Gastroesophageal sphincter (tissue), 4 donors: ENCODE measurements at regions not wholly inside any gene's neighbourhood (a gene's known extent, or its start where the extent isn't known, plus 50 kb on each side); places are given as distances from the start of the nearest gene placed in this dataset.
"Not testable (repeated sequence)": the region's sequence is repeated elsewhere in the genome, so short reads cannot be mapped to it uniquely, and the experiment has no call there.

Source experiments
- ATAC-seq: fragments of 150-250 bp; one replicate; pipeline ENCODE4 v1.9.1; 2016; ENCODE audit warnings: mild to moderate bottlenecking, moderate library complexity
- H3K27ac ChIP-seq, 4 donors: fragments of 200-600 bp; sonication (generic) in 3 of 4; 1 replicate in 3 of 4; 2 replicates in 1 of 4; pipeline ENCODE4 v1.5.1; 2016 to 2019
- H3K27me3 ChIP-seq: fragments of 200-600 bp; sonication (generic); one replicate; pipeline ENCODE4 v1.5.1; 2019
- H3K36me3 ChIP-seq, 2 donors: fragments of 200-600 bp; sonication (generic); one replicate each; pipeline ENCODE4 v1.5.1; 2019; ENCODE audit warnings: control low read depth in 1 of 2
- H3K4me1 ChIP-seq, 3 donors: fragments of 200-600 bp; sonication (generic); 1 replicate in 2 of 3; 2 replicates in 1 of 3; pipeline ENCODE4 v1.5.1; 2016 to 2019; ENCODE audit warnings: control low read depth in 2 of 3
- H3K4me3 ChIP-seq, 2 donors: fragments of 200-600 bp; sonication (generic); one replicate each; pipeline ENCODE4 v1.5.1; 2019; ENCODE audit warnings: mild to moderate bottlenecking in 1 of 2, moderate library complexity in 1 of 2
- H3K9me3 ChIP-seq, 3 donors: fragments of 200-600 bp; sonication (generic); one replicate each; pipeline ENCODE4 v1.5.1; 2017 to 2019; ENCODE audit warnings: control low read depth in 2 of 3
- CTCF ChIP-seq, 4 experiments: fragments of 200-600 bp in 2 of 4; fragments of 450-650 bp in 2 of 4; sonication (generic) in 1 of 4; IDR thresholded peaks; one replicate each; pipeline ENCODE4 v1.5.1; 2017 to 2019; ENCODE audit warnings: antibody characterized with exemption in 4 of 4, mild to moderate bottlenecking in 2 of 4, moderate library complexity in 2 of 4
- EP300 ChIP-seq: sonication (generic); formaldehyde crosslinking; IDR thresholded peaks from one replicate; pipeline ENCODE4 v1.6.1; 2017; ENCODE audit warnings: antibody characterized with exemption, mild to moderate bottlenecking
- POLR2A ChIP-seq, 2 donors: fragments of 450-650 bp; IDR thresholded peaks; one replicate each; pipeline ENCODE4 v1.6.1; 2017; ENCODE audit warnings: antibody characterized with exemption in 2 of 2, mild to moderate bottlenecking in 2 of 2, moderate library complexity in 1 of 2
- POLR2AphosphoS5 ChIP-seq: sonication (generic); formaldehyde crosslinking; IDR thresholded peaks from one replicate; pipeline ENCODE4 v1.6.1; 2017; ENCODE audit warnings: antibody characterized with exemption
- WGBS, 2 donors: methylation state at CpG; one replicate each; pipeline ENCODE4 v1.1.5; 2018; ENCODE audit warnings: low coverage in 1 of 2; 5-methylcytosine and 5-hydroxymethylcytosine counted together

- TF ChIP-seq EP300 (no peak), CTCF (IDR thresholded peaks at IDR 0.05) (no peak), POLR2AphosphoS5 (no peak), POLR2A (IDR thresholded peaks at IDR 0.05) (no peak)
Observed at GRCh38 chr14:83291714-83292113, 1758.1 kb upstream of the SEL1L start.

GRCh38 chr14:83294941-83295340 lies 1761.3 kb upstream of the SEL1L start:
- no peak for ATAC-seq
- no peaks in the 10 kb centered on the region for H3K9me3 ChIP-seq
- no peak overlapping the region for H3K27ac ChIP-seq
- H3K4me3 ChIP-seq: no peak overlapping the region
- no peaks in the 10 kb centered on the region for H3K4me1 ChIP-seq
- no peaks in the 10 kb centered on the region for H3K36me3 ChIP-seq
- TF ChIP-seq CTCF (IDR thresholded peaks at IDR 0.05) (no peak), POLR2AphosphoS5 (no peak), POLR2A (IDR thresholded peaks at IDR 0.05) (no peak), EP300 (no peak)
- H3K27me3 ChIP-seq: no peaks in the 10 kb centered on the region
- WGBS, 2 donors: 13 to 50% methylated on average over 1 of the region's 1 CpG

More at GRCh38 chr14:83291714-83292113, 1758.1 kb upstream of the SEL1L start:
- Histone ChIP-seq H3K9me3 (no peaks in the 10 kb centered on the region), H3K4me3 (no peak overlapping the region), H3K27ac (no peak overlapping the region), H3K4me1 (no peaks in the 10 kb centered on the region), H3K36me3 (no peaks in the 10 kb centered on the region), H3K27me3 (no peaks in the 10 kb centered on the region)
- no peak for ATAC-seq
- 70 to 77% methylated on average over 1 of the region's 1 CpG for WGBS, 2 donors

- peaks cover 3% of the 10 kb centered on the region for H3K27me3 ChIP-seq
- no peak overlapping the region for H3K4me3 ChIP-seq
- no peaks in the 10 kb centered on the region for H3K4me1 ChIP-seq
- WGBS, 2 donors: 83 to 97% methylated on average over 3 of the region's 3 CpGs
- TF ChIP-seq POLR2AphosphoS5 (no peak), POLR2A (IDR thresholded peaks at IDR 0.05) (no peak), CTCF (IDR thresholded peaks at IDR 0.05) (no peak), EP300 (no peak)
- H3K27ac ChIP-seq: no peak overlapping the region
- H3K9me3 ChIP-seq: no peaks in the 10 kb centered on the region
- ATAC-seq: no peak
- no peaks in the 10 kb centered on the region for H3K36me3 ChIP-seq
Observed at GRCh38 chr14:83297361-83297760, 1763.7 kb upstream of the SEL1L start.

- H3K4me1 ChIP-seq, ATAC-seq, H3K36me3 ChIP-seq, H3K27me3 ChIP-seq, H3K27ac ChIP-seq, H3K9me3 ChIP-seq, H3K4me3 ChIP-seq: not testable (repeated sequence)
- 61 to 90% methylated on average over 1 to 2 of the region's 2 CpGs for WGBS, 2 donors
Observed at GRCh38 chr14:83298016-83298415, 1764.4 kb upstream of the SEL1L start.

GRCh38 chr14:83300476-83301064 lies 1766.9 kb upstream of the SEL1L start:
- Histone ChIP-seq H3K27me3 (peaks cover 3% of the 10 kb centered on the region), H3K9me3 (no peaks in the 10 kb centered on the region), H3K4me3 (no peak overlapping the region), H3K4me1 (no peaks in the 10 kb centered on the region), H3K27ac (no peak overlapping the region), H3K36me3 (no peaks in the 10 kb centered on the region)
- no peak for ATAC-seq
- 38 to 50% methylated on average over 1 of the region's 1 CpG for WGBS, 2 donors
- TF ChIP-seq POLR2AphosphoS5: no peak
- no peak for TF ChIP-seq POLR2A (IDR thresholded peaks at IDR 0.05)
- no peak for TF ChIP-seq EP300
- peak; percentile 60 to 73 (median 66) for TF ChIP-seq CTCF (IDR thresholded peaks at IDR 0.05)
